ENCODE measurements at regions not wholly inside any gene's neighbourhood (a gene's known extent, or its start where the extent isn't known, plus 50 kb on each side); places are given as distances from the start of the nearest gene placed in this dataset.
"Not testable (repeated sequence)": the region's sequence is repeated elsewhere in the genome, so short reads cannot be mapped to it uniquely, and the experiment has no call there.

GRCh38 chr16:86072328-86073102, 173.6 kb downstream of the IRF8 start:
- no peak for DNase-seq (ENCODE audit: low read depth in 2 of 2, low spot score in 1 of 2)

DNA sequence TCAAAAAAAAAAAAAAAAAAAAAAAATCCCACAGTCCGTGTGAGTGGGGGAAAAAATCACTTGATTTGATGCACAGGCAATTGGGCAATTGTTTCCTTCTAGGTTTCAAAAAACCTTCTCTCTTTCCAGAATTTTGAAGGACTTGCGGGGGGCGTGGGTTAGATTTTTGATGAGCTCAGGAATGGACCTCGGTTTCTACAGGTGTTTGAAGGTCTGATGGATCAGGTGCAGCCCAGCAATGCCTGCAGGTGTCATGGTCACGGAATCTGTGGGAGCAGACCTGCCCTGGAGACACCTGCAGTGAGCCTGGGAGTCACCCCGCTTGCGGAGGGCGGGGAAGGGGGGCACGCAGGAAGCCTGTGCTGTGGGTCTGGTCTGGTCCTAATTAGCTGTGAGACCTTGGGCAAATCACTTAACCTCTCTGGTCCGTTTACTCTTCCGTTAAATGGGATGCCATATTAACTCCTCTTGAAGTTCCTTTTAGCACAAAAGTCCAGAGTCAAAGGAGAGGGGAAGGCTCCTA, 174.2 kb downstream of the IRF8 start:
- no peak for DNase-seq (ENCODE audit: low read depth in 2 of 2, low spot score in 1 of 2)

- no peak for DNase-seq (ENCODE audit: low read depth in 2 of 2, low spot score in 1 of 2)
Observed at GRCh38 chr16:86073763-86074493, 175.0 kb downstream of the IRF8 start.

- DNase-seq (ENCODE audit: low read depth in 2 of 2, low spot score in 1 of 2), result no peak
Observed at GRCh38 chr16:86074651-86075487, 175.9 kb downstream of the IRF8 start.

DNA sequence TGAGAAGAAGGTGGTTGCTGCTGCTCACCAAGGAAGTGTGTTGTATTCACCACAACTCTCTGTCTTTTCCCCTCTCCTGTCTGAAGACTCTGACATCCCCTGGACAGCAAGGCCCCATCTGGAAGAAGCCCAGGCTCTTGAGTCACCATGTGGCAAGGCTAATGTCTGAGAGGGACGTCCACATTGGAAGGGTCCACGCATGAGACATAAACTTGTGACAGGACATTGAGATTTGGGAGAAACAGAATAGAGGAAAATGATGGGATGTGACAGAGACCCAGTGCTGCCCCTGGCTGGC, 176.5 kb downstream of the IRF8 start:
- DNase-seq (ENCODE audit: low read depth in 2 of 2, low spot score in 1 of 2), result no peak

DNA sequence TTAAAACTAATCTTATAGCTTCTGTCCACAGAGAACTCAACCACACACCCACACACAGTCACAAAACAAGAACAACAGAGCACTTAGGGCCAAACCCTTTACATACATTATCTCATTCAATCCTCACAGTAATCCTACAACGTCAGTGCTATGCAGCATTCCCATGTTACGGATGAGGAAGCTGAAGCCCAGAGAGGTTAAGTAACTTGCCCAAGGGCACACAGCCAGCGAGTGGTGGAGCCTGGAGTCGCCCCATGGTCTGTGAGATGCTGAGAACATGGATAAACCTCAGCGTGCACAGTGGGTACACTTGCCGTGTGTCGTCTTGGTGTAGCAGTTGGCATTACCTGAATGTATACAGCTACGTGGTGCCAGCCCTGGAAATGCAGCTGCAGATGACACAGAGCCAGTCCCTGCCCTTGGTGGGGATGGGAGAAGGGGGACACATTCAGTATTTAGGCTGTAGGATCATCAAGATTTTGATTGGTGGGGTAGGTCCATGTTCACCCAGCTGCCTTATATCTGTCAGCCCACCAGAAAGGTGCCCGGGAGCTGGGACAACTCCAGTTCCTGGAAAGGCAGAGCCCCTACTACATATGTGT, 177.0 kb downstream of the IRF8 start:
- no peak for DNase-seq (ENCODE audit: low read depth in 2 of 2, low spot score in 1 of 2)

GRCh38 chr16:86076606-86077005, 177.6 kb downstream of the IRF8 start:
- DNase-seq (ENCODE audit: low read depth in 2 of 2, low spot score in 1 of 2), result no peak

DNA sequence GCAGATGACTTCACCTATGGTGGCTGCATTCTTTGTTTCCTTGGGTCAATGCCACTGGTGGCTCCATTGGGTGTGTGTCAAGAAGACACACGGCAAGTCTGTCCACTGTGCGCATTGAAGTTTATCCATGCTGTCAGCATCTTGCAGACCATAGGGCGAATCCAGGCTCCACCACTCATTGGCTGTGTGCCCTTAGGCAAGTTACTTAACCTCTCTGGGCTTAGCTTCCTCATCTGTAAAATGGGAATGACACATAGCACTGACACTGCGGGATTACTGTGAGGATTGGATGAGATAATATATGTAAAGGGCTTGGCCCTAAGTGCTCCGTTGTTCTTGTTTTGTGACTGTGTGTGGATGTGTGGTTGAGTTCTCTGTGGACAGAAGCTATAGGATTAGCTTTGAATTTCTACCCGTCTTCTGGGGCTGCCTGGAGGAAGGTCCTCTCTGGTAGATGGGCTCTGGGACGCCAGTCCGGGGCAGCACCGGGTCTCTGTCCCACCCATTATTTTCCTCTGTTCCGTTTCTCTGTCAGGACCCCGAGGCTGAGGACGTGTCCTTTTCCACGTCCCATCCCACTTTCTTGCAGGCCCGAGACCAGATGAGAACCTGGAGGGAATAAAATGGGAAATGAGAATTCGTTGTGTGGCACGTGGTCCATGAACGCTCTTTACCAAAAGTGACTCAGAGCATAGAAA, 178.4 kb downstream of the IRF8 start:
- no peak for DNase-seq (ENCODE audit: low read depth in 2 of 2, low spot score in 1 of 2)

- no peak for DNase-seq (ENCODE audit: low read depth in 2 of 2, low spot score in 1 of 2)
Observed at GRCh38 chr16:86078121-86078600, 179.2 kb downstream of the IRF8 start.

GRCh38 chr16:86078711-86079110, 179.7 kb downstream of the IRF8 start:
- DNase-seq (ENCODE audit: low read depth in 2 of 2, low spot score in 1 of 2), result not testable (repeated sequence)

- DNase-seq (ENCODE audit: low read depth in 2 of 2, low spot score in 1 of 2), result no peak
Observed at GRCh38 chr16:86079255-86079885, 180.4 kb downstream of the IRF8 start.

GRCh38 chr16:86080131-86080875, 181.3 kb downstream of the IRF8 start:
- no peak for DNase-seq (ENCODE audit: low read depth in 2 of 2, low spot score in 1 of 2)

GRCh38 chr16:86080982-86081381, 182.0 kb downstream of the IRF8 start:
- no peak for DNase-seq (ENCODE audit: low read depth in 2 of 2, low spot score in 1 of 2)

- no peak for DNase-seq (ENCODE audit: low read depth in 2 of 2, low spot score in 1 of 2)
Observed at GRCh38 chr16:86082418-86083030, 183.6 kb downstream of the IRF8 start.

GRCh38 chr16:86083382-86084002, 184.5 kb downstream of the IRF8 start:
- no peak for DNase-seq (ENCODE audit: low read depth in 2 of 2, low spot score in 1 of 2)

DNA sequence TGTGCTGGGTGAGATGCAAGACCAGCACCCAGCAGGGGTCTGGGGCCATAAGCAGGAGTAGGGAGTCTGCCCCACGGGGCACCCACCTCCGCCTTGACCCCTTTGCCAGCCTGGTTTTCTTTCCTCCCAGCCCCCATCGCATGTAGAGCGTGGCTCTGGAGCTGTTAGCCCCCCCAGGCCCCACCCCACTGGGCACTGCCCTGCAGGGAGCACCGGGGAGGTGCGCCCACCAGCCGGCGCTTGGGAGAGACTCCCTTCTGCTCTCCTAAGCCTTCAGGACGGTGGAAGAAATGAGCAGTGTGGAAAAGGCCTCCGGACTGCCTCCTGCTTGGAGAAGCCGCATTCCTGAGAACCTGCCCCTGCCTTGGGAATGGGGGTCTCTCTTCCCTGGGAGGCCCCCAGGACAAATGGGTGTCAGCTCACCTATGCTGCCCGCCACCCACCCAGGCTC, 186.2 kb downstream of the IRF8 start:
- no peak for DNase-seq (ENCODE audit: low read depth in 2 of 2, low spot score in 1 of 2)

DNA sequence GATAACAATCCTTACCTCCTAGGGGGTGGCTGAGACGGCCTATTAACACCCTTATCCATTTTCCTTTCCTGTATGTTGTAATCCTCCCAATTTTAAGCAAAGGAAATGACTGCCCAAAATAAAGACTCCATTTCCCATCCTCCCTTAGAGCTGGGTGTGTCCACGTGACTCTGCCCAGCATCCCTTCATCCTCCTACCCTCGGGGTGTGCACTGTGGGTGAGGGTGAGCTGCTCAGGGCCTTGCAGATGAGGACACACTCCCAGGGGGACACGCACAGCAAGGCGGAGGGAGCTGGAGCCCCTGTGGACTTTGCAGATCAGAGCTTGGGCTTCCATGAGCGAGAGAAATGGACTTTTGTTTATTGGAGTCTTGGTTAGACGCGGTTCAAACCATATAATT, 186.8 kb downstream of the IRF8 start:
- no peak for DNase-seq (ENCODE audit: low read depth in 2 of 2, low spot score in 1 of 2)

GRCh38 chr16:86086471-86086870, 187.5 kb downstream of the IRF8 start:
- no peak for DNase-seq (ENCODE audit: low read depth in 2 of 2, low spot score in 1 of 2)
